SK-N-SH (cell line): ENCODE measurements at regions not wholly inside any gene's neighbourhood (a gene's known extent, or its start where the extent isn't known, plus 50 kb on each side); places are given as distances from the start of the nearest gene placed in this dataset.

Experiments
- CTCF ChIA-PET: fragments of 300-600, 350-600 bp; formaldehyde crosslinking; extraction: SDS; loops from one replicate; lab custom pipeline; 2021; lab: Yijun Ruan, JAX
- POLR2A ChIA-PET: fragments of 350-600 bp; sonication (Branson Sonifier 250); formaldehyde crosslinking; extraction: SDS; loops from one replicate; lab custom pipeline; 2020; ENCODE audit warnings: antibody characterized with exemption, inconsistent platforms; lab: Yijun Ruan, JAX
- DNase-seq: peaks from one replicate; pipeline ENCODE4 v3.0.0; 2012
- H2AFZ ChIP-seq: fragments of 200-600 bp; sonication (generic); 2 replicates; pipeline ENCODE4 v1.8.1; 2016; ENCODE audit warnings: antibody characterized with exemption, mild to moderate bottlenecking, low read depth
- H3F3A ChIP-seq: fragments of 200-600 bp; sonication (generic); replicated peaks from 2 replicates; pipeline ENCODE3; 2016; ENCODE audit warnings: antibody characterized with exemption, mild to moderate bottlenecking; ENCODE audit not compliant: insufficient read depth
- H3K27ac ChIP-seq, 2 experiments: fragments of 200-500 bp in 1 of 2; fragments of 200-600 bp in 1 of 2; sonication (Bioruptor generic) in 1 of 2; sonication (generic), shearing (Covaris generic) in 1 of 2; 2 replicates each; pipeline versions ENCODE4 v1.5.1 to v1.6.1; 2014 to 2016; ENCODE audit warnings: low read depth in 2 of 2, inconsistent platforms in 1 of 2, low read length in 1 of 2, mild to moderate bottlenecking in 1 of 2, mixed read lengths in 1 of 2
- H3K27me3 ChIP-seq: fragments of 200-600 bp; sonication (generic), shearing (Covaris generic); 2 replicates; pipeline ENCODE4 v1.6.1; 2016; ENCODE audit warnings: mixed run types; ENCODE audit not compliant: insufficient read depth
- H3K36me3 ChIP-seq, 2 experiments: fragments of 200-500 bp in 1 of 2; fragments of 200-600 bp in 1 of 2; sonication (Bioruptor generic) in 1 of 2; sonication (generic) in 1 of 2; replicated peaks in 1 of 2; 2 replicates each; pipeline versions ENCODE3 to v1.5.1; 2014 to 2016; ENCODE audit warnings: low read length in 1 of 2, mild to moderate bottlenecking in 1 of 2; ENCODE audit not compliant: insufficient read depth in 2 of 2, control insufficient read depth in 1 of 2
- H3K4me1 ChIP-seq, 2 experiments: fragments of 200-500 bp in 1 of 2; fragments of 200-600 bp in 1 of 2; sonication (Bioruptor generic) in 1 of 2; sonication (generic), shearing (Covaris generic) in 1 of 2; 2 replicates each; pipeline versions ENCODE4 v1.5.1 to v1.6.1; 2014 to 2016; ENCODE audit warnings: low read depth in 1 of 2, low read length in 1 of 2, mixed run types in 1 of 2; ENCODE audit not compliant: insufficient read depth in 2 of 2, control insufficient read depth in 1 of 2
- H3K4me2 ChIP-seq: fragments of 200-600 bp; sonication (generic), shearing (Covaris generic); 2 replicates; pipeline ENCODE4 v1.6.1; 2017; ENCODE audit warnings: mixed run types
- H3K4me3 ChIP-seq, 2 experiments: fragments of 200-500 bp in 1 of 2; fragments of 200-600 bp in 1 of 2; sonication (Bioruptor generic) in 1 of 2; sonication (generic), shearing (Covaris generic) in 1 of 2; 2 replicates each; pipeline versions ENCODE4 v1.5.1 to v1.8.1; 2014 to 2016; ENCODE audit warnings: low read depth in 2 of 2, inconsistent platforms in 1 of 2, low read length in 1 of 2, mild to moderate bottlenecking in 1 of 2, mixed read lengths in 1 of 2, moderate library complexity in 1 of 2
- H3K79me2 ChIP-seq: fragments of 200-600 bp; sonication (generic); 2 replicates; pipeline ENCODE4 v1.8.1; 2017; ENCODE audit warnings: mild to moderate bottlenecking; ENCODE audit not compliant: insufficient read depth
- H3K9ac ChIP-seq: fragments of 200-600 bp; sonication (generic); 2 replicates; pipeline ENCODE4 v1.6.1; 2017; ENCODE audit warnings: mixed run types
- H3K9me2 ChIP-seq: fragments of 200-600 bp; sonication (generic); 2 replicates; pipeline ENCODE4 v1.6.1; 2017; ENCODE audit warnings: mixed run types
- H3K9me3 ChIP-seq: fragments of 200-600 bp; sonication (generic); 2 replicates; pipeline ENCODE4 v1.6.1; 2017; ENCODE audit warnings: mixed run types, mild to moderate bottlenecking, moderate library complexity
- H4K20me1 ChIP-seq: fragments of 200-600 bp; sonication (generic); 2 replicates; pipeline ENCODE4 v1.6.1; 2017; ENCODE audit warnings: mild to moderate bottlenecking, mixed run types; ENCODE audit not compliant: insufficient read depth
- CHD2 ChIP-seq: fragments of 150-350 bp; IDR thresholded peaks from 2 replicates; pipeline ENCODE4 v1.6.1; 2018; ENCODE audit warnings: low read length; ENCODE audit not compliant: partially characterized antibody
- EZH2phosphoT487 ChIP-seq: fragments of 200-600 bp; sonication (generic); IDR thresholded peaks from 2 replicates; pipeline ENCODE4 v1.6.1; 2017; ENCODE audit warnings: low read depth, mixed run types, mild to moderate bottlenecking, antibody characterized with exemption, moderate library complexity, borderline replicate concordance
- FOSL2 ChIP-seq: IDR thresholded peaks from 2 replicates; pipeline ENCODE4 v1.4.0; 2012; ENCODE audit warnings: low read depth, mild to moderate bottlenecking, moderate library complexity, borderline replicate concordance
- FOXJ3 ChIP-seq: sonication (generic); formaldehyde crosslinking; IDR thresholded peaks from 2 replicates; pipeline ENCODE4 v1.5.1; 2020; ENCODE audit warnings: mild to moderate bottlenecking, missing genetic modification reagents
- FOXM1 ChIP-seq: IDR thresholded peaks from 2 replicates; pipeline ENCODE4 v1.4.0; 2012; ENCODE audit warnings: low read depth, mild to moderate bottlenecking
- JUND ChIP-seq: IDR thresholded peaks from 2 replicates; pipeline ENCODE4 v1.4.0; 2012
- MEF2A ChIP-seq: IDR thresholded peaks from 2 replicates; pipeline ENCODE4 v1.4.0; 2012; ENCODE audit warnings: low read depth, borderline replicate concordance
- MXI1 ChIP-seq: IDR thresholded peaks from 2 replicates; pipeline ENCODE4 v1.6.1; 2012; ENCODE audit warnings: mild to moderate bottlenecking, low read depth, low read length, improper control_type of control experiment
- NFIC ChIP-seq: IDR thresholded peaks from 2 replicates; pipeline ENCODE4 v1.4.0; 2012; ENCODE audit warnings: borderline replicate concordance
- POLR2AphosphoS5 ChIP-seq: IDR thresholded peaks from 2 replicates; pipeline ENCODE4 v1.6.1; 2012; ENCODE audit warnings: low read depth, low read length
- RAD21 ChIP-seq: IDR thresholded peaks from 2 replicates; pipeline ENCODE4 v1.6.1; 2012; ENCODE audit warnings: mild to moderate bottlenecking, low read length
- RCOR1 ChIP-seq: fragments of 150-350 bp; IDR thresholded peaks from 2 replicates; pipeline ENCODE4 v1.6.1; 2017; ENCODE audit warnings: antibody characterized with exemption, low read length
- RFX5 ChIP-seq: IDR thresholded peaks from 2 replicates; pipeline ENCODE4 v1.6.1; 2012; ENCODE audit warnings: mild to moderate bottlenecking, improper control_type of control experiment, low read length
- SIN3A ChIP-seq: IDR thresholded peaks from 2 replicates; pipeline ENCODE4 v1.6.1; 2012; ENCODE audit warnings: low read depth, mild to moderate bottlenecking, low read length, moderate library complexity, borderline replicate concordance
- SMC3 ChIP-seq: IDR thresholded peaks from 2 replicates; pipeline ENCODE4 v1.6.1; 2012; ENCODE audit warnings: low read depth, low read length, improper control_type of control experiment
- TAF1 ChIP-seq: IDR thresholded peaks from 2 replicates; pipeline ENCODE4 v1.6.1; 2012; ENCODE audit warnings: low read depth, mild to moderate bottlenecking, low read length, moderate library complexity, borderline replicate concordance
- TCF12 ChIP-seq: IDR thresholded peaks from 2 replicates; pipeline ENCODE4 v1.4.0; 2012
- TEAD4 ChIP-seq: IDR thresholded peaks from 2 replicates; pipeline ENCODE4 v1.4.0; 2012; ENCODE audit warnings: mild to moderate bottlenecking, borderline replicate concordance; ENCODE audit not compliant: insufficient read depth
- YY1 ChIP-seq: IDR thresholded peaks from 2 replicates; pipeline ENCODE4 v1.4.0; 2012; ENCODE audit warnings: low read depth, mild to moderate bottlenecking
- WGBS: methylation state at CpG from one replicate; pipeline ENCODE4 v1.1.6; 2017; ENCODE audit warnings: low lambda C conversion rate; 5-methylcytosine and 5-hydroxymethylcytosine counted together
- TF ChIP-seq, protein P1 (sequence below): IDR thresholded peaks from 2 replicates; pipeline ENCODE4 v1.4.0; 2012; ENCODE audit warnings: low read depth, borderline replicate concordance
- TF ChIP-seq, protein P2 (sequence below): IDR thresholded peaks from 2 replicates; pipeline ENCODE4 v1.6.1; 2012; ENCODE audit warnings: mild to moderate bottlenecking, low read depth, low read length, moderate library complexity
- TF ChIP-seq, protein P3 (sequence below): fragments of 200-600 bp; sonication (generic); IDR thresholded peaks from 2 replicates; pipeline ENCODE4 v1.6.1; 2017; ENCODE audit warnings: antibody characterized with exemption, mild to moderate bottlenecking, moderate library complexity

DNA sequence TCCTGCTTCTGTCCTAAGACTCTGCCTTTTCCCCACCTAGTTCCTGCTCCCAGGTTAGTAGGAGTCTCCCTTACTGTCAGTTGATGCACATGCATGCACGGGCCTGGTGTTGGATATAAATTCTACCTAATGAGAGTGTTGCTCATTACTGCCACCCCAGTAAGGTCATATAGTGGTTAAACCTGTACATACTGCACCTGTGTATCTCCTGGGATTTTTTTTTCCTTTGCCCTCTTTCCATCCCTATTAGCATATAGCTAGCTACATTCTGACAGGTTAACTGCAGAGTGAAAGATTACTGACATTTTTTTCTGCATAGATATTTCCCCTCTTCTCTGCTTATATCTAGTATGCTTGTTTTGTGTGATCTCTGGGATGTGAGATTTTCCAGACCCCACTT, 201.5 kb upstream of the PIRT start:
- Histone ChIP-seq H3K27me3 (no peaks in the 10 kb centered on the region), H3K4me2 (no peak overlapping the region), H3K4me3 (no peak overlapping the region), H3K27ac (no peak overlapping the region), H3K36me3 (no peaks in the 10 kb centered on the region), H2AFZ (no peak overlapping the region), H3K9me3 (no peaks in the 10 kb centered on the region), H3K9ac (no peak overlapping the region), H3K4me1 (no peaks in the 10 kb centered on the region), H3K9me2 (no peaks in the 10 kb centered on the region), H4K20me1 (no peaks in the 10 kb centered on the region), H3K79me2 (no peaks in the 10 kb centered on the region), H3F3A (no peaks in the 10 kb centered on the region)
- DNase-seq: no peak
- TF ChIP-seq, protein P1, sequence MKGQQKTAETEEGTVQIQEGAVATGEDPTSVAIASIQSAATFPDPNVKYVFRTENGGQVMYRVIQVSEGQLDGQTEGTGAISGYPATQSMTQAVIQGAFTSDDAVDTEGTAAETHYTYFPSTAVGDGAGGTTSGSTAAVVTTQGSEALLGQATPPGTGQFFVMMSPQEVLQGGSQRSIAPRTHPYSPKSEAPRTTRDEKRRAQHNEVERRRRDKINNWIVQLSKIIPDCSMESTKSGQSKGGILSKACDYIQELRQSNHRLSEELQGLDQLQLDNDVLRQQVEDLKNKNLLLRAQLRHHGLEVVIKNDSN: no peak
- TF ChIP-seq FOSL2 (no peak), TAF1 (no peak), SIN3A (no peak)
- 4% methylated on average over 1 of the region's 1 CpG for WGBS
- ChIA-PET CTCF (no interaction called here), POLR2A (no interaction called here)

DNA sequence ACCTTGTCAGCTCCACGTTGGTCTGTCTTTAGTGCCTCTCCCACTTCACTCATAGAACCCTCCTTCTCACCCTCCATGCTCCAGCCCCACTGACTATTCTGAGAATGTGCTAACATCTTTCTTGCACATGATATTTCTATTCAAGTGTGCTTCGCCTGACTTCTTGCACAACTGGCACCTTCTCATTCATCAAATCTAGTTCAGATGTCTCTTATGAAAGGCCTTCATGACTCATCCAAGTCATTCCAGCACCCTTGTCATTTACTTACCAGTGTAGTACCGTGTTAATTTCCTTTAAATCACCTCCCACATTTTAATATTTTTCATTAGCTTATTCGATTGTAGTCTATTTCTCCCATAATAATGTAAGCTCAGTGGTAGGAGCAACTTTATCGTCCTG, 197.8 kb upstream of the PIRT start:
- Histone ChIP-seq H3K4me1 (no peaks in the 10 kb centered on the region), H3K36me3 (no peaks in the 10 kb centered on the region), H2AFZ (no peak overlapping the region), H3K9ac (no peak overlapping the region), H4K20me1 (no peaks in the 10 kb centered on the region)
- DNase-seq: no peak
- TF ChIP-seq TCF12 (no peak), RFX5 (no peak), SIN3A (no peak), SMC3 (no peak), TEAD4 (no peak), FOXM1 (no peak), YY1 (no peak), MXI1 (no peak), EZH2phosphoT487 (no peak), TAF1 (no peak), MEF2A (no peak), POLR2AphosphoS5 (no peak), FOXJ3 (no peak), CHD2 (no peak), RAD21 (no peak), RCOR1 (no peak), JUND (no peak), NFIC (no peak)
- TF ChIP-seq, protein P2, sequence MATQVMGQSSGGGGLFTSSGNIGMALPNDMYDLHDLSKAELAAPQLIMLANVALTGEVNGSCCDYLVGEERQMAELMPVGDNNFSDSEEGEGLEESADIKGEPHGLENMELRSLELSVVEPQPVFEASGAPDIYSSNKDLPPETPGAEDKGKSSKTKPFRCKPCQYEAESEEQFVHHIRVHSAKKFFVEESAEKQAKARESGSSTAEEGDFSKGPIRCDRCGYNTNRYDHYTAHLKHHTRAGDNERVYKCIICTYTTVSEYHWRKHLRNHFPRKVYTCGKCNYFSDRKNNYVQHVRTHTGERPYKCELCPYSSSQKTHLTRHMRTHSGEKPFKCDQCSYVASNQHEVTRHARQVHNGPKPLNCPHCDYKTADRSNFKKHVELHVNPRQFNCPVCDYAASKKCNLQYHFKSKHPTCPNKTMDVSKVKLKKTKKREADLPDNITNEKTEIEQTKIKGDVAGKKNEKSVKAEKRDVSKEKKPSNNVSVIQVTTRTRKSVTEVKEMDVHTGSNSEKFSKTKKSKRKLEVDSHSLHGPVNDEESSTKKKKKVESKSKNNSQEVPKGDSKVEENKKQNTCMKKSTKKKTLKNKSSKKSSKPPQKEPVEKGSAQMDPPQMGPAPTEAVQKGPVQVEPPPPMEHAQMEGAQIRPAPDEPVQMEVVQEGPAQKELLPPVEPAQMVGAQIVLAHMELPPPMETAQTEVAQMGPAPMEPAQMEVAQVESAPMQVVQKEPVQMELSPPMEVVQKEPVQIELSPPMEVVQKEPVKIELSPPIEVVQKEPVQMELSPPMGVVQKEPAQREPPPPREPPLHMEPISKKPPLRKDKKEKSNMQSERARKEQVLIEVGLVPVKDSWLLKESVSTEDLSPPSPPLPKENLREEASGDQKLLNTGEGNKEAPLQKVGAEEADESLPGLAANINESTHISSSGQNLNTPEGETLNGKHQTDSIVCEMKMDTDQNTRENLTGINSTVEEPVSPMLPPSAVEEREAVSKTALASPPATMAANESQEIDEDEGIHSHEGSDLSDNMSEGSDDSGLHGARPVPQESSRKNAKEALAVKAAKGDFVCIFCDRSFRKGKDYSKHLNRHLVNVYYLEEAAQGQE: no peak
- TF ChIP-seq, protein P3, sequence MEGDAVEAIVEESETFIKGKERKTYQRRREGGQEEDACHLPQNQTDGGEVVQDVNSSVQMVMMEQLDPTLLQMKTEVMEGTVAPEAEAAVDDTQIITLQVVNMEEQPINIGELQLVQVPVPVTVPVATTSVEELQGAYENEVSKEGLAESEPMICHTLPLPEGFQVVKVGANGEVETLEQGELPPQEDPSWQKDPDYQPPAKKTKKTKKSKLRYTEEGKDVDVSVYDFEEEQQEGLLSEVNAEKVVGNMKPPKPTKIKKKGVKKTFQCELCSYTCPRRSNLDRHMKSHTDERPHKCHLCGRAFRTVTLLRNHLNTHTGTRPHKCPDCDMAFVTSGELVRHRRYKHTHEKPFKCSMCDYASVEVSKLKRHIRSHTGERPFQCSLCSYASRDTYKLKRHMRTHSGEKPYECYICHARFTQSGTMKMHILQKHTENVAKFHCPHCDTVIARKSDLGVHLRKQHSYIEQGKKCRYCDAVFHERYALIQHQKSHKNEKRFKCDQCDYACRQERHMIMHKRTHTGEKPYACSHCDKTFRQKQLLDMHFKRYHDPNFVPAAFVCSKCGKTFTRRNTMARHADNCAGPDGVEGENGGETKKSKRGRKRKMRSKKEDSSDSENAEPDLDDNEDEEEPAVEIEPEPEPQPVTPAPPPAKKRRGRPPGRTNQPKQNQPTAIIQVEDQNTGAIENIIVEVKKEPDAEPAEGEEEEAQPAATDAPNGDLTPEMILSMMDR: no peak
- TF ChIP-seq, all 33 proteins: peak for 0
- Histone ChIP-seq H3K9me3 (no peaks in the 10 kb centered on the region), H3K27me3 (no peaks in the 10 kb centered on the region), H3F3A (no peaks in the 10 kb centered on the region), H3K4me3 (no peak overlapping the region), H3K4me2 (no peak overlapping the region), H3K9me2 (no peaks in the 10 kb centered on the region), H3K27ac (no peak overlapping the region), H3K79me2 (no peaks in the 10 kb centered on the region)
- ChIA-PET CTCF (no interaction called here), POLR2A (no interaction called here)
- WGBS: 4% methylated on average over 5 of the region's 5 CpGs
